T47D (cell line): ENCODE measurements at regions not wholly inside any gene's neighbourhood (a gene's known extent, or its start where the extent isn't known, plus 50 kb on each side); places are given as distances from the start of the nearest gene placed in this dataset.

Experiments used
- DNase-seq, 2 experiments: peaks; one replicate each; pipeline versions ENCODE4 v3.0.0 to v3.0.0-alpha.2; 2011 to 2012; ENCODE audit warnings: low read depth in 1 of 2, low spot score in 1 of 2
- JUND ChIP-seq: IDR thresholded peaks from 2 replicates; pipeline ENCODE4 v1.6.1; 2012; ENCODE audit warnings: low read depth
- in situ Hi-C: cut with HindIII; loops from 2 replicates; pipeline ENCODE4 v1.10.0; 2016; ENCODE audit warnings: low sequenced_read_pairs, low pct_unique_long_range_greater_than_20kb

- in situ Hi-C loops: no loop called here
- TF ChIP-seq JUND: no peak
- DNase-seq: no peak
Measured at GRCh38 chr17:34126965-34127364, 128.1 kb upstream of the CCL2 start.

- TF ChIP-seq JUND: no peak
- in situ Hi-C loops: no loop called here
Measured at GRCh38 chr17:34130544-34130943, 124.5 kb upstream of the CCL2 start.

GRCh38 chr17:34131386-34131785 is 123.7 kb upstream of the CCL2 start:
- no peak for TF ChIP-seq JUND
- no peak for DNase-seq
- in situ Hi-C loops: no loop called here

More at GRCh38 chr17:34130544-34130943, 124.5 kb upstream of the CCL2 start:
- no peak for DNase-seq

- in situ Hi-C loops: no loop called here
- TF ChIP-seq JUND: no peak
- no peak for DNase-seq
Measured at GRCh38 chr17:34133350-34133749, 121.7 kb upstream of the CCL2 start.

- in situ Hi-C loops: no loop called here
- no peak for TF ChIP-seq JUND
- peak in 1 of 2 experiments; percentile 20 for DNase-seq
Measured at GRCh38 chr17:34135841-34136240, 119.2 kb upstream of the CCL2 start.

- no peak for TF ChIP-seq JUND
- DNase-seq: no peak
- in situ Hi-C loops: no loop called here
Measured at GRCh38 chr17:34140006-34140405, 115.1 kb upstream of the CCL2 start.

DNA sequence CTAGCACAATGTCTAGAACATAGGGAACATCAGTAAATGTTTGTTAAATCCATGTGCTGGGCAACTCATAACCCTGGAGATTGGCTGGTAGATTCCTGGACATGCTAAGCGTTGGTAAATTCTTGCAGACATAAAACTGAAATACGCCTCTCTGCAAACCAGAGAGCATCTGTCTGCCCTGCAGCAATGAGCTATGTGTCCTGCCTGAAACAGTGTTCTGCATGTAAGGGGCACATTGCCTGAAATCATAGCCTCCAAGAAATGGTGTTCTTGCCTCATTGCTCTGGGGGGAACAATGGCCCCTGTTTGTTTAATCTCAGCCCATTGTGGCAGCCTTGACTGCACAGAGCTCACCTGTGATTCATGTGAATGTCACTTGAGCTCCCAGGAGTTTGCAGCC is 113.5 kb upstream of the CCL2 start:
- no peak for TF ChIP-seq JUND
- DNase-seq: no peak
- in situ Hi-C loops: no loop called here

DNA sequence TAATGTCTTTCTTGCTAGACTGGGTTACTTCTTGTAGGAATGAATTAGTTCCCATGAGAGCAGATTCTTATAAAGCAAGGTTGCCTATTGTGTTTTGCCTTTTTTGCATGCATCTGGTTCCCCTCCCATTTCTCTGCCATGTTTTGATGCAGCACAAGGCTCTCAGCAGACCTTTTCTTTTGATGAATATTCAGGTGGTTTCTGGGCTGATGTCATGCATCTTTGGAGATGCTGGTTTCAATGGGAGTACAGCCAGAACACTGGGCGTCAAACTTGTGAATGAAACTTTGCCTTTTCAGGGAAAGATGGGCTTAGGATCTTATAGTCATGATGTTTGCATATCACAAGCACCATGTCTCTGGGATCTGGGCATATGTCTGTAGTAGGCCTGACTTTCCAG is 111.7 kb upstream of the CCL2 start:
- no peak for DNase-seq
- TF ChIP-seq JUND: no peak
- in situ Hi-C loops: no loop called here

- DNase-seq: peak; percentile 55 to 60
- no peak for TF ChIP-seq JUND
- in situ Hi-C loops: no loop called here
Measured at GRCh38 chr17:34146440-34147043, 108.5 kb upstream of the CCL2 start.

DNA sequence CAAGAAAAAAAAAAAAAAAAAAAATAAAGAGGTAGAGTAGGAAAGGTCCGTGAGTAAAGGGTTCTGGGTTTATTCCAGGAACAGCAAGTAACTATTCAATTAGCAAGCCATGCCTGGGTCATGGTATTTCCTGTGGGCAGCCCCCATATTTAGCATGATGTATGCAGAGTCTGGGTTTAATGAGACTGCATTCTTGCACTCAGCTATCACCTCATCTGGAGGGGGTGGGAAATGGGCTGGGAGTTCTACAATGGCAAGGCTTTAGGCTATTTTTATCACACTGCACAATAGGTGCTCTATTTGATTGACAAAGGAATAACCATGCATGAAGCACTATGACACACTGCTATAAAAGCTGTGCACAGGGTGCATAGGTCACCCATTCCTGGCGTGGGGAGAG is 104.0 kb upstream of the CCL2 start:
- no peak for TF ChIP-seq JUND
- in situ Hi-C loops: no loop called here
- DNase-seq: no peak

GRCh38 chr17:34153991-34154390 is 101.1 kb upstream of the CCL2 start:
- DNase-seq: no peak
- in situ Hi-C loops: no loop called here
- no peak for TF ChIP-seq JUND

DNA sequence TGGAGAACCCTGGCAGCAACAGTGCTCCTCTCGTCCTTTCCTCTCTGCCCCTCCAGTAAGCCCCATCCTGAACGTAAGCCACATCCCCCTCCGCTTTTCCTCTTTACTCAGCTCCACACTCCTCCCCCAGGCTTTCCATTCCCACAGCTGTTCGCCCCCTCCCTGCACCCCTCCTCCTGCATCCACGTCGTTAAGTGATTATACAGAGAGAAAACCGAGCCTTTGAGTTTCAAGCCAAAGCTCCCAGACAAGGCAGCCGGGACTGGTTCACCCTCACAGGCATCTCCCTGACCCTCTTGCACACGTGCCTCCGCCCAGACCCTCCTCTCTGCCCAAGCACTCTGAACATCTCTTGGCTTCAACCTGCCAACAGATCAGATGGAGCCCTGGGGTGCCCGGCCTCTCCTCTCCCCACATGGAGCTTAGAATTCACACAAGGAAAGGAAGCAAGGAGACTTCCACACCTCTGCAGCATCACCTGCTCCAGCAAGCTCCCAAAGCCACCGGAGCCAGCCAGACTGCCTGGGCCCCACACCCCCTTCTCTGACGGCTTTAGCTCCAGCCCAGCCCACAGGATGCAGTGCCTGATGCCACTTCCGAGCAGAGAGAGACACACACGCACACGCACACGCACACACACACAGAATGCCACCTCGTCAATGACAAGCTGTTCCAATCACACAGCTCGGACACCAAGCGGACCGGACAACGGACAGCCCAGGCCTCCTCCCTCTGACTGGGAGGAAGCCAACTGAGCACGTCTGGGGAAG is 99.9 kb upstream of the CCL2 start:
- in situ Hi-C loops: no loop called here
- DNase-seq: no peak
- no peak for TF ChIP-seq JUND

GRCh38 chr17:34155947-34156346 is 99.1 kb upstream of the CCL2 start:
- in situ Hi-C loops: no loop called here
- no peak for DNase-seq
- TF ChIP-seq JUND: no peak

DNA sequence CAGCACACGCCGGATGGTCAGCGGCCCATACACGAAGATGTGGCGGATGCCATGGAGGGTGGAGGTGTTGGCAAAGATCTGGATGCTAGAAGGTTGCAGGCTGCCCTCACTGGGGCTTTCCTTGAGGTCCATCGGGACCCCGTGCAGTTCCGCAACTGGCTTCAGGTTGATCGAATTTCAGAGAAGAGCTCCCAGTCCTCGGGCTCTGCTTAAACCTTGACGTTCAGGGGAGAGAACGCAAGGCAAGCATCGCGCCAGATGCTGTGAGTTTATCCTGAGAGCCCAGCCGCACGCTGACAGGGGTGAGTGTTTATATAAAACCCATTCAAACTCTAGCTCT is 98.7 kb upstream of the CCL2 start:
- no peak for TF ChIP-seq JUND
- DNase-seq: no peak
- in situ Hi-C loops: no loop called here
